GM19455 (cell line): ENCODE measurements at regions not wholly inside any gene's neighbourhood (a gene's known extent, or its start where the extent isn't known, plus 50 kb on each side); places are given as distances from the start of the nearest gene placed in this dataset.

Experiments used
- ATAC-seq: cut with Tn5 transposase; IDR thresholded peaks from one replicate; pipeline ENCODE4 v1.9.1; 2021; ENCODE audit not compliant: unreplicated experiment

DNA sequence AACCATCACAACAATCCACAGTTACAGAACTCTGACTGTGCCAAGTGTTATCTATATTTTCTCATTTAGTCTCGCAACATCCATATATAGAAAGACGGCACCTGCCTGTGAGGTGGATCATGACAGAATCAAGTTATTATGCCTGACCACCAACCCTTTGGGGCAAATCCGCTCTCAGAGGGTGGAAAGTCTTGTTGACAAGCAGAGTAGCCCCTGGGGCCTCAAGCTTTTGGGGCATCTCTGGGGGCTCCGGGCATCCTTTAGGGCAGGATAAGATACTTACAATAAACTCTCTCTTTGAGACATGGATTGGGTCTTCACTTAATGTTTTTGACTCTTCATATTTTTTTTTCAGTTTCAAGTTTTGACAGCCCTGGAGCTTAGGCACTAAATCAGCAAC is 150.5 kb upstream of the NAV2 start:
- ATAC-seq, result no peak

DNA sequence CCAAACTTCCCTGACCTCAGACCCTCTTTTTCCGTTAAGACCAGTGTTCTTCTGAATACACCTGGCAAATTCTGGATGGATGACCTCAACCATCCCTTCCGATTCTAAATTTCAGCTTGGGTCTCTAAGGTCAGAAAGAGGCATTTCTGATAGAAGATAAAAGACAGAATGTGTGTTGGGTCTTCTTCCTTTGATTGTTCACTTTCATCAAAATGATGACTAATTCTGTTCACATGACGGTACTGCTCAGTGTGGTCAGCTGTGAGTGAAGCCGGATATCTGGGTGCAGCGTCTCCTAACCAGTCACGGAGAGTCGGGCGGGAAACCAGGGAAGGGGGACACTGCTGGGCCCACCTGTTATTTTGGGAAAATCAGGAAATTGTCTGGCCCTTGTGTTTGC is 151.6 kb upstream of the NAV2 start:
- ATAC-seq, result no peak

DNA sequence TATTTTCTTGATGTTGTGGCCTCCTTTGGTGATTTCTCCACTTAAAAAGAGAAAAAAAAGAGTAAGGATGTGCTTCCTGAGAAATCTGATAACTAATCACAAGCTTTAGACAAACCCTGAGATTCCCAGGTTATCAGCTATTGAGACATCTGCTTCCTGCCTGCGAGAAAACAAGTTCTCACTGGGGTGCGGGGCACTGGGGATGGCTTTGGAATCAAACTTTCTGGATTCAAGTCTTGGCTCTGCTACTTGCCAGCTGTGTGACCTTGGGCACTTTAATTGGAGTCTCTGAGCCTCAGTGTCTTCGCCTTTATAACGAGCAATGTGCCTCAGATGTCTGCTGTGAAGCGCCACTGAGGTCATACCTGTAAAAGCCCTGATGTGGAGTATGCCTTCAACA is 152.5 kb upstream of the NAV2 start:
- ATAC-seq, result no peak

DNA sequence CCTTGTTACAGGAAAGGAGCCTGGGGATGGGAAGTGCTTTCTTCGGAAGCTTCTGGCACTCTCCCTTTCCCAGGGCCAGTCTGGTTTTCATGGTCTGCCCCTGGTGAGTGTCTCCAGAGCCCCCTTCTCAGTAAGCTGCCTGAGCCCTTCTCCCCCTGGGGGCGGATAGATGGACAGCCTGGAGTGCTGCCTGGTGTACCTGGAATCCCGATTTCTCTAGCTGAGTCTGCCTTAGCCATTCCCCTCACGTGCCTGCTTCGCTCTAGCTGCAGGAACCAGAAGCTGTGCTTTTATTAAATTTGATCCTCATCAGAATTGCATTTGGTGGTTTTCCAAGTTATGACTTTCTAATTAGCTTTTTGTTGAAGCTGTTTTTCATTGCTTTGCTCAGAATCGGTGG is 152.9 kb upstream of the NAV2 start:
- no peak for ATAC-seq

DNA sequence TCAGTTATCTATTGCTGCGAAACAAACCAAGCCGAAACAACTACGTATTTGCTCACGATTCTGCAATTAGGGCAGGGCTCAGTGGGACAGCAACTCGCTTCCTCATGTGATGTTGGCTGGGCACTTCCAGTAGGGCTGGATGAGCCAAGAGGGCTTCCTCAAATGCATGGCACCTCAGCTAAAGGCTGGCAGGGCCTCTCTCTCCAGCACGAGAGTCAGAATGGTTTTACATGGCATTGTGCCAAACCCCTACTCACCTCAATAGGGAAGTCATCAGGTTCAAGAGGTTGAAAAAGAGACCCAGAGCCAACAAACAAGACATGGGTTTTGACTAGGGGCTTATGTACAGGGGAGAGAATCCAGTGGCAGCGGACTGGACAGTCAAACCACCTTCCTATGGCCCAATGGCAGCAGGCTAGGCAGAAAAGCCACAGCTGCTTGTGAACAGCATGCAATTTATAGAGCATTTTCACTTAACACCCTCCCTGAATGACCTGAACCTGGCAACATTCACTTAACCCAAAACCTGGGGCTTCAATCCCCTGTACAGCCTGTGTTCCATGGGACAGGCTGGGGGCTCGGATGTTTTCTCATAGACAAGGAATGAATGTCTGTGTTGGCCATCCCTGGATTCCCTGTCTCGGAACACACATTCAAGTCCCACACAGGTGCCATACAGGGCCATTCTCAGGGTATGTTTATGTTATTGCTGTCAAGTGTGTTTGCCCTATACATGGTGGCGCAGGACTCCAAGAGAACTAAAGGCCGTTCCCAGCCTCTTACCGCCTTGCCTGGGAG is 154.2 kb upstream of the NAV2 start:
- no peak for ATAC-seq

DNA sequence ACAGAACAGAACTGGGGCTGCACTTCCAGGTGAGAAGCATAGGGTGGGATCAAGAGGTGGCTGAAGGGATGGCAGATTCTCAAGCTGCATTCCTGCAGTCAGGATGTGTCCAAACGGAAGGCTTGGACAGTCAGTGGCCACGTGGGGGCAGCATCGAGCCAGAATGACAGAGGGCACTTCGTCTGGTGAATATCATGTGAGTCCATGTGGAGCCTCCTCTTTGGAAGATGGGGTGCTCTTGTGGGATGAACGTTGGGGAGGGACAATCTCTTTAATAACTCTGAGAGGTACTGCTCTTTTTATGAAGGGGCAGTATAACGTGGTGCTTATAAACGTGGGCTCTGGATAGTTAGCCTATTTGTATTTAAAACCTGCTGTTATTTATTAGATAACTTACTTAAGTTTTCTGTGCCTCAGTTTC is 154.9 kb upstream of the NAV2 start:
- ATAC-seq, result no peak

DNA sequence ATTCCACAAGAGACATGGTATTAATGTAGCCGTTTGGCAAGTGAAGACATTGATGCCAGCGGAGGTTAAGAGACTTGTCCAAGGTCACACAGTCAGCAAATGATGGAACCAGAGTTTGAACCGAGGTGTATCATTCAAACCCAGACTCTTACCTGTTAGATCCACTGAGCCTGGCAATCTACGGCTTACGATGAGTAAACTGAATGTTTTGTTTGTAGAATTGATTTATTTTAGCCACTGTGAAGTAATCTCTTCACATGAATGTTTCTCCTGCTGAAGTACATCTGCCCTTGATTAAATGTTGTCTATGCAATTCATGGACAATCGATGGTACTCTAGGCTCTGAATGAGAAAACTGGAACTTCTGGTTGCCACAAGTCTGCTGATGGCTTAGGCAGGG is 155.5 kb upstream of the NAV2 start:
- no peak for ATAC-seq

DNA sequence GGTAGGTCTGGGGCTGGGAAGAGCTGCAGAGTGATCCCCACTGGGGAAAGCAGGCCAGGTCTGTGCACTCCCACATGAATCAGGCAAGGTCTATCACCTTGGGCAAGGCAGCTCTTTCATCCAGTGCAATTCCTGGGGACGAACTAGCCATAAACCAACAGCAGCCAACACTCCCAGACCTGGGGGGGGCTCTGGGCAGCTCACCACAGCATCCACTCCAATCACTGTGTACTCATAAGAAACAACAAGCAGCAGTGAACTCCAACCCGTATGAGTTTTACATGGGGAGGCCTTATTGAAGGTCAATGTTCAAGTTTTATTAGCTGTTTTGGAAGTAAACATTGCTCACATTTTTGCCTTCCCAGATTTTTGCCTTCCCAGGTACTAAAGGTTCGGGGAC is 157.4 kb upstream of the NAV2 start:
- no peak for ATAC-seq

DNA sequence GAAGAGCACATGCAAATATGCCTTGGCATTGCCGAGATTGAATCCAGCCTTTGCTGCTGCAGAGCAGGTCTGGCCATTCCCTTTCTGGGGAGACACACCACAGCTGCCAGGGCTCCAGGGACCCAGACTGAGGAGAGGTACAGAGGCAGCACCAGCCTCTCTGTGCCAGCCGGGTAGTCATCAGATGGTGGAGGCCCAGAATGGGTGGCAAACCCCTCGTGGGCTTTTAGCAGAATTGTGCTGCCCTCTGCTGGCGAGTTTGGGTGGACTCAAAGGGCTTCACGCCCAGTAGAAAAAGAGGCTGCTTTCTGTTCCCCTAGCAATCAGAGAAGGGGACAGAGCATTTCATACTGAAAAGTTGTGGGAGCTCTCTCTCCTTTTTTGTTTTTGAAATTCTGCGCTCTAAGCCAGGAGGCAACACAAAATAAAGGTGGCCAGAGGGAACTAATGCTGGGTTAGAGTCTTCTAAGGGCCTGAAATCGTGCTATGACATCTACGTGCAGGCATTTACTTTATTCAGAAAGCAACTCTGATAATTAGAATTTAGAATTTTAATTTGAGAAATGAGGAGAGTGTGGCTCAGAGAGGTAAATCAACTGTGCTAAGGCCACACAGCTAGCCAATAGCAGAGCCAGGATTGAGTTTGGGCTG is 158.8 kb upstream of the NAV2 start:
- no peak for ATAC-seq

DNA sequence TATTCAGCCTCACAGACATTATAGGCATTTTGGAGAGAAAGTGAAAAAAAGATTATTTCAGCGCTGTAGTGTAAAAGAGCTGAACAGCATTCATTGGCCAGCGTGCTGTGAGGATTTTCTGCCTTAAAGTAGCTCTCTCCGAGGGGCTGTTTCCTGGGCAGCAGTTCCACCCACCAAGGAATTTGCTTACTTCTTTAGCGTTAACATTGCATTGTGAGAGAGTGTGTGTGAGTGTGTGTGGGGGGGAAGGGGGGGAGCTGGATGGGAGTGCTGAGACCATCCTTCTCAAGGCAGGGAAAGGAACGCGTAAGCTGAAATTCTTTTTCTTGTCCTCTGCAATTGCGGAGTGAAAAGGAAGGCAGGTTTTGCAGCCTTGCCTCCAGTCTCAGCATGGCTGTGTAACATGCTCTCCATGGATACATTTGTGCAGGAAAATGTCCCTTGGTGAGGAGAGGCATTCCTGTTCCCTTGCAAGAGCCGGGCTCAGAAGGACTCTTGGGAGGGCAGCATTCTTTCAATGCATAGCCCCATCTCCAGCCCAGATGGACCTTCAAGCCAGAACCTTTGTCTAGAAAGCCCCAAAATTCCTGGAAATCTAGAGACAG is 159.9 kb upstream of the NAV2 start:
- ATAC-seq, result no peak

DNA sequence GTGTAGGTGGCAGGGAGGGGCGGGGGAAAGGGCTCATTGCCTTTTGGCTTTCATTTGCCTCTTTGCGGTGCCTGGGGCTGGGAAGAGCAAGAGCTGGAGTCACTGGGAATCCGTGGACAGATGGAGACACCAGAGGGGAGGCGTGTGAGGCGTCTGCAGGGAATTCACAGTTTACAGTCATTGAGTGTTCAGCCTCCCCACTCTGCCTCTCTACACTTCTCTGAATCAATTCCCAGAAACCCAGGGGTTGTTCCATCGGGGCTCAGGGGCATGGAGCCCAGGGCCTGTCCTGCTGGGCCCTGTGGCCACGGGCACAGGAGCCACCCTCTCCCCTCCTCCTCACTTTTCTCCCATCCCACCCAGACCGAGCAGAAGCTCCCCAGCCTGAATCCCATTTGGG is 160.5 kb upstream of the NAV2 start:
- no peak for ATAC-seq

DNA sequence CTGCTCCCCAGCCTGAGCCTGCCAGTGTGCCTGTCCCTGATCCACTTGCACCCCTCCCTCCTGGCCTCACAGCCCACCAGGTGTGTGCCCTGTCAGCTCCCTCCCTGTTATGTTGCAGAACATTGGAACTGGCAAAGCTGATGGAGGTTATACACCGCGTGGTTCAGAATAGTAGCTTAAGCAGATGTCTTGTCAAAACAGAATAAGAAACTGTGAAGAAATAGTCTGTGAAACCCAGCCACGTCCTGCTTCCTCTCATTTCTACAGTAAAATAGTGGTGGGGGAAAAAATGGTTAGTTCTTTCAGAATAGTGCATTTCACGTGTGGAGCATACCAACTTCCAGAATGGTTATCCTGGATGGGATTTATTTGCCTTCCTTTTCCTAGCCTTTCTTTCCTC is 161.2 kb upstream of the NAV2 start:
- peak; percentile 75 for ATAC-seq

DNA sequence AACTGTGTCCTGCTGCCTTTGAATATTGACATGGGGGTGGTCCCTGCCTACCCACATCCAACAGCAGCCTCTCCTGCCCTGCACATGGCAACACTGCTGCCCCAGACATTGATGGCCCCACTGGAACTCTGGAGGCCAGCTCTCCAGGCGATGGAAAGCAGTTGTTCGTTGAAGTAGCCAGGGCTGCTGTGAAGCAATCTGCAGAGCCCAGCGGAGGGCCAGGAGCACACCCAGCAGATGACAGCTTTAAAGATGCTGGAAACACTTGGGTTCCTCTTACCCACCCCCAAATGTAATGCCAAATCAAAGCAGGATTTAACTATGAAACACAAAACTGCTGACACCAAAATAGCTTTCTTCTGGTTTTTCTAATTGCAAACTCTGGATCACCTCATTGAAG is 165.6 kb upstream of the NAV2 start:
- ATAC-seq, result no peak

DNA sequence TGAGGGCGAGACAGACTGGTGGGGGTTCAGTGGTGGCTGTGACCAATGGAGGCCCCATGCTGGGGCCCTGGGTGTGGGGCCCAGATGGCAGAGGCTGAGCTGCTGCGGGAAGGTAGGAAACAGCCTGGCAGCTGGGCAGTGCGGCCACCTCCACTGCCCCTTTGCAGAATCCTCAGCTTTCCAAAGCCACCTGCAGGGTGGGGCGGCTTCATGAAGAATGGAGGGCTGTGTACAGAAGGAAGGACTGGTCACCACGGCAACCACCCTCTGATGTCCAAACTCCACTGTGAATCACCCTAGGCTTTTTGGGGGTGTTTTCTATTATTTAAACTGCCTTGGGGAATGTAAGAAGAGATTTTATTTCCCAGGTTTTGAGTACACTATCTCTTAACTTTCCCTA is 166.3 kb upstream of the NAV2 start:
- ATAC-seq, result no peak

DNA sequence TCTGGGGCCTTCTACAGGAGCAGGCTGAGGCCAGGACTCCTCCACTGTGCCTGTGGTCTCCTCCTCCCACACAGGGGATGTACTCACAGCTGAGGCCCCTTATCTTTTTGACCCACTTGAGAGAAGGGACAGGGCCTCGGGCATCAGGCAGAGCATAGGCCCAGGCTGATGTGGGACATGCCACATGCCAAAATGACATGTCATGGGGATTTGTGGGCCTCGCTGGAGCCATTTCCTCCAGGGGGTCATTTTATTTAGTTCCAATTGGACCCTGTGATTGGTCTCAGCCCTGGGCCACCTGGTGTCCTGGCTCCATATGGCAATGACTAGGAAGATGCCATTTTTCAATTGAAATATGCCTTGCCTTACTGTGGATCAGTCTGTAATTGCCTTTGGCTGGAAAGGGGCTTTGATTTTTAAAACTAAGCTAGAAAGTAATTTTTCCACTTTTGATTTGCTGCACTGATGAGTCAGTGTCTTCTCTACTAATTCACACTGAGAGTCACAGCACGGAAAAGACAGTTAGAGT is 171.1 kb upstream of the NAV2 start:
- ATAC-seq, result no peak

DNA sequence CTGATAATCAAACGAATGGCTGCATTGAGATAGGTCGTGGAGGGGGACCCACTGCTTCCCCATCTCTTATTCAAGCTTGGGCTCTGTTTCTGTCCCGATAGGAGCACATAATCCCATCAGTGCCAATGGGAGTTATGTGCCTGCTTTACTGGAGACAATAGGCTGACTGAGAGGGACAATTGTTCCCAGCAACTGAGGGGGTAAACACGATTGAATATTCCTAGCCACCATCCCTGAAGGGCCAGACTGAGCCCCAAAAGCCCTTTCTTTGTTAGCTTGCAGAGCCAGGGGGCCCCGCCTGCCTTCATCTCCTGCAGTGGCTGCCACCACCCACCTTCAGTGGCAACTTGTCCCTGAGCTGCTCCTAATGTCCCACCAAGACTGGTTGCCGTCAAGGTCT is 172.8 kb upstream of the NAV2 start:
- ATAC-seq, result no peak

DNA sequence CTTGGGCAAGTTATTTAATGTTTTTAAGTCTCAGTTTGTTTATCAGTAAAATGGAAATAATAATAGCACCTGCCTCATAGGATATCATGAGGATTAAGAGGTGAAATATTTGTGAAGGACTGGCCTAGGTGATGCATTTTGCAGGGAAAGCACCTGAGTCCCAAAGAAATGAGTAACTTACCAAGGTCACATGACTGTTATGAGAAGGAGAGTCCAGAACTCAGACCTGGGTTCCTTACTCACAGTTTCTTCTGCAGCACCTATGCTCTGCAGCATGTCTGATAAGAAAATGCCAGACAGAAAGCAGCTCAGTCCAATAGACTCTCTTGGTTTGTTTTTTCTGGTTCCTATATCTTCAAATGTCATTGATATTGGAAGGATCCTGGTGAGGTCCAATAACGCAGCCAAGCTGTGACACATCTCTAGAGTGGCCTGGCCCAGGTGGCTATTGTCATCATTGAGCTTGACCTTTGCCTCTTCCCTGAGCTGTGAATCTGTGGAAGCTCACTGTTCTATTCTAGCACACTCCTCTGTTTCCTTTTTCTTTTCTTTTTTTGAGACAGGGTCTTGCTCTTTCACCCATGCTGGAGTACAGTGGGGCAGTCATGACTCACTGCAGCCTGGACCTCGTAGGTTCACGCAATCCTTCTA is 174.7 kb upstream of the NAV2 start:
- ATAC-seq, result no peak

DNA sequence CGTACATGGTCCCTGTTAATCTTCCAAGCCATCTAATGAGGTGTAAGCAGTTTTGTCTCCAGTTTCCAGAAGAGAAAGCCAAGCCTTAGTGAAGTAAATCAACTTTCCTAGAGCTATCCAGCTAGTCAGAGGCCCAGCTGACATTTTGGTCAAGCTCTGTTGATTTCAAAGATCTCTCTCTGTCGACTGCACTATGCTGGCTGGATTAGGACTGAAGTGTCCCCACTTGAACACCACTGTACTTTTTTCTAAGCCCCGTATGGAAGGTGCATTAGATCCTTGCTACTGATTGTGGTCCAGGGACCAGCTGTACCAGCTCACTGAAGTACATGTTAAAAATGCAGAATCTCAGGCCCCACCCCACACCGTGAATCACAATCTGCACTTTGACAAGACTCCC is 176.5 kb upstream of the NAV2 start:
- ATAC-seq, result no peak

DNA sequence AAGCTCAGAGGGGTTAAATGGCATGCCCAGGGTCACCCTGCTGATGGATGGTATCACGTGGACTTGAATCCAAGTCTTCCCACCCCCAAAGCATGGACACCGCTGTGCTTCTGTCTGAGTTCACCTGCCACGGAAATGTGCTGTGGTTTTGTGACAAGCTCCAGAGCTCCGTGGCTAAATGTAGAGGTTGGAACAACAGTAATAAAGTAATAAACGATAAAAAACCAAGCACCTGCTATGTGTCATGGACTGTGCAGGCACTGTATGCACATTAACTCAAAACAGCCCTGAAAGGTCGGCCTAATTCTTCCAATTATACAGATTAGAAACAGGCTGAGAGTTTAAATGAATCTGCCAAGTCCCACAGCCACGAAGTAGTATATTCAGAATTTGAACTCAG is 182.1 kb upstream of the NAV2 start:
- no peak for ATAC-seq

DNA sequence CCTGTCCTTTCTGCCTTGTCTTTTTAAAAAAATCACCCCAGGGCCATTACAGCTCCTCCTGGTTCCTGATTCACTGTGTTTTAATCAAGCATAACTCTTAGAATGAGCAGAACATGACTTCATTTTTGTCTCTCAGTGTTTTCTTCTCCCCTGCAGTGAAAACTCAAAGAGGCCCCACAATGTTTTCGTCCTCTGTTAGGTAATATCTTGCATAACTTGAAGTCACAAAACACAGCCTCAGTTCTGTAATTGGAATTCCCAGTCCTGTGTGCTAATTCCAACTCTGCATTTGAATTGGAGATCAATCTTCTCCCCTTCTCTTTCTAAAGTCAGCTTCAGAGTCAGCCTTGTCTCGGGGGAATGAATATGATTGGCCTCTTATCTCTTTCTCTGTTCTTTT is 186.5 kb upstream of the NAV2 start:
- ATAC-seq, result no peak

DNA sequence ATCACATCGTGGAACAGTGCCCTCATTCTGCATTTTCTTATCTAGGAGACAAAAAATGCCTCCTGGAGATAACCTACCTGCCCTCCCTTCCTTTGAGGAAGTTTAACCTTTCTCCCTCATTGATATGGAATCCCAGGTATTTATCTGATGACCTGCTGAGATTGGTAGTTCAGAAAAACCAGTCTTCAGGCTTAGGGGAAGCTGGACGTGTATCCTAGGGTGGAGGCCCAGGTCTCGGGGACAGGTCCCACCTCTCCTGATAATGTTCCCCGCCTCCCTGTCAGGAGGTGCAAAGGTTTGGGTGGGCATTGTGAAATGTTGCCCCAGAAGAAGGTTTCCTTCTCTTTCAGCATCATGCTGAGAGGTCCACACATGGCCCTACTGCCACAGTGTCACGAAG is 186.9 kb upstream of the NAV2 start:
- ATAC-seq, result no peak

DNA sequence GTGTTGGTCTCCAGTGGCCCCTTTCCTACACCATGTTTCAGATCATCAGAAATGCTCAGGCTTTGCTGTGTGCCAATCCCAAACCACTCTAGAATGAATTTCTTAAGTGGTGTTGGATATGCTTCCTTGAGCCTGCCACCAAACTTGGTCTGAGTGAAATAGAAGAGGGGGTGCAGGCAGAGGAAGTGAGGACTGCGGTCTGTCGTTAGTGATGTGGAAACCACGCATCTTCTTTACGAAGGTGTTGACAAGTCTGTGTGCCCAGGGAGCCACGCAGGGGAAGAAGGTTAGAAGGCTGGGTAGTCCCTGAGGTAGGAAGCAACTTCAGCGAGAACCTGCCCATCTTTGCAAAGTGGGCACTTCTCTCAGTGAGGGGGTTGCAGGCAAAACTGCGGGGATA is 187.4 kb upstream of the NAV2 start:
- no peak for ATAC-seq
